PFSK-1 (cell line): ENCODE measurements at regions not wholly inside any gene's neighbourhood (a gene's known extent, or its start where the extent isn't known, plus 50 kb on each side); places are given as distances from the start of the nearest gene placed in this dataset.

Experiments used
- POLR2AphosphoS5 ChIP-seq: IDR thresholded peaks from 2 replicates; pipeline ENCODE4 v1.6.1; 2012; ENCODE audit warnings: low read depth, mild to moderate bottlenecking, control low read depth, low read length, moderate library complexity
- TAF1 ChIP-seq: IDR thresholded peaks from 2 replicates; pipeline ENCODE4 v1.6.1; 2012; ENCODE audit warnings: low read length, control low read depth, borderline replicate concordance; ENCODE audit not compliant: insufficient read depth

DNA sequence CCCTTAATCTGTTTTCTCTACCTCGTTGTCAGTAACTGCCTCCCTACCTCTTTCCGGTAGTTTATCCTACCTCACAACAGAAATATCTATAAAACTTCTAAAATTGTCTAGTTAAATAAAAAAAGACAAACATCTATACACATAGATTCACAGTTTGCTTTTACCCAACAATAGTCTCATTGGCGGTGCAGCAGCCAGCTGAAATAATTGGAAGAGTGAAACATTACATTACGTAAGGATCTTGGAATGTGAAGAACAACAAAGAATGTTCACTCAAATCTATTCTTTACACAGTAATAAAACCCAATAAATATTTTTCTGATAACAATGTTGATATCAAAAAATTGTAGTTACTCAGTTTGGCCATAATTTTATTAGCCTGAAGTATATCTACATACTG, 115.5 kb upstream of the ARPP21 start:
- TF ChIP-seq POLR2AphosphoS5 (no peak), TAF1 (no peak)
